HL-60 (cell line): ENCODE measurements at regions not wholly inside any gene's neighbourhood (a gene's known extent, or its start where the extent isn't known, plus 50 kb on each side); places are given as distances from the start of the nearest gene placed in this dataset.

Experiments
- CTCF ChIP-seq: IDR thresholded peaks from one replicate; pipeline ENCODE4 v1.5.1; 2011; ENCODE audit warnings: low read length, control low read depth, inconsistent platforms; ENCODE audit not compliant: insufficient read depth
- POLR2AphosphoS5 ChIP-seq: IDR thresholded peaks from 2 replicates; pipeline ENCODE4 v1.6.1; 2012; ENCODE audit warnings: low read depth

GRCh38 chr4:188341428-188341827, 202.2 kb downstream of the TRIML1 start:
- no peak for TF ChIP-seq CTCF
- TF ChIP-seq POLR2AphosphoS5, result no peak
